K562 (cell line): ENCODE measurements at regions not wholly inside any gene's neighbourhood (a gene's known extent, or its start where the extent isn't known, plus 50 kb on each side); places are given as distances from the start of the nearest gene placed in this dataset.

ENCODE experiments used
- ARID1B ChIP-seq: fragments of 450-650 bp; IDR thresholded peaks from 2 replicates; pipeline ENCODE4 v1.6.1; 2016; ENCODE audit warnings: antibody characterized with exemption, mild to moderate bottlenecking, inconsistent platforms
- BMI1 ChIP-seq: fragments of 150-350 bp; IDR thresholded peaks from 2 replicates; pipeline ENCODE4 v1.6.1; 2014; ENCODE audit warnings: low read length
- NRF1 ChIP-seq, 2 experiments: fragments of 450-650 bp; IDR thresholded peaks in 1 of 2; conservative IDR thresholded peaks in 1 of 2; 2 replicates each; pipeline ENCODE4 v1.6.1; 2014; ENCODE audit warnings: mild to moderate bottlenecking in 2 of 2
- PYGO2 ChIP-seq: fragments of 450-650 bp; IDR thresholded peaks from 2 replicates; pipeline ENCODE4 v1.6.1; 2016; ENCODE audit warnings: mild to moderate bottlenecking, missing genetic modification characterization, moderate library complexity, missing compliant biosample characterization
- RAD21 ChIP-seq, 2 experiments: fragments of 250-450 bp in 1 of 2; fragments of 450-650 bp in 1 of 2; sonication (Bioruptor Pico) in 1 of 2; formaldehyde crosslinking in 1 of 2; IDR thresholded peaks in 1 of 2; conservative IDR thresholded peaks in 1 of 2; 2 replicates each; pipeline versions ENCODE4 v1.4.0 to v1.8.0; 2020 to 2022; ENCODE audit warnings: mild to moderate bottlenecking in 2 of 2, moderate library complexity in 1 of 2
- SMC3 ChIP-seq: conservative IDR thresholded peaks from 2 replicates; pipeline ENCODE4 v1.6.1; 2011; ENCODE audit warnings: low read depth, low read length, improper control_type of control experiment; ENCODE audit not compliant: insufficient read depth
- TAL1 ChIP-seq: fragments of 450-650 bp; IDR thresholded peaks from 2 replicates; pipeline ENCODE4 v1.6.1; 2016; ENCODE audit warnings: mild to moderate bottlenecking
- XRCC5 ChIP-seq: fragments of 200-400 bp; formaldehyde crosslinking; IDR thresholded peaks from 2 replicates; pipeline ENCODE4 v1.6.1; 2017; ENCODE audit warnings: low read depth, mild to moderate bottlenecking, low read length
- ZNF551 ChIP-seq: fragments of 250-450 bp; sonication (Bioruptor Pico); IDR thresholded peaks from 2 replicates; pipeline ENCODE4 v1.5.0; 2021; ENCODE audit warnings: mild to moderate bottlenecking, moderate library complexity
- ZSCAN32 ChIP-seq: fragments of 450-650 bp; formaldehyde crosslinking; IDR thresholded peaks from 2 replicates; pipeline ENCODE4 v1.4.0; 2020; ENCODE audit warnings: mild to moderate bottlenecking, moderate library complexity
- TF ChIP-seq, protein P1 (sequence below): fragments of 450-650 bp; IDR thresholded peaks from 2 replicates; pipeline ENCODE4 v1.6.1; 2016; ENCODE audit warnings: low read depth
- TF ChIP-seq, protein P2 (sequence below): fragments of 450-650 bp; formaldehyde crosslinking; IDR thresholded peaks from 2 replicates; pipeline ENCODE4 v1.4.0; 2020; ENCODE audit warnings: mild to moderate bottlenecking, moderate library complexity
- TF ChIP-seq, protein P3 (sequence below): fragments of 450-650 bp; IDR thresholded peaks from 2 replicates; pipeline ENCODE4 v1.6.1; 2014; ENCODE audit warnings: low read depth, mild to moderate bottlenecking, moderate library complexity, borderline replicate concordance
- TF ChIP-seq, protein P4 (sequence below), 2 experiments: fragments of 200-800 bp in 1 of 2; sonication (Bioruptor generic) in 1 of 2; sonication (generic) in 1 of 2; formaldehyde crosslinking in 1 of 2; IDR thresholded peaks in 1 of 2; conservative IDR thresholded peaks in 1 of 2; 2 replicates each; pipeline versions ENCODE4 v1.5.0 to v1.6.1; 2016 to 2020; ENCODE audit warnings: missing compliant biosample characterization in 1 of 2, missing genetic modification characterization in 1 of 2, missing genetic modification reagents in 1 of 2

DNA sequence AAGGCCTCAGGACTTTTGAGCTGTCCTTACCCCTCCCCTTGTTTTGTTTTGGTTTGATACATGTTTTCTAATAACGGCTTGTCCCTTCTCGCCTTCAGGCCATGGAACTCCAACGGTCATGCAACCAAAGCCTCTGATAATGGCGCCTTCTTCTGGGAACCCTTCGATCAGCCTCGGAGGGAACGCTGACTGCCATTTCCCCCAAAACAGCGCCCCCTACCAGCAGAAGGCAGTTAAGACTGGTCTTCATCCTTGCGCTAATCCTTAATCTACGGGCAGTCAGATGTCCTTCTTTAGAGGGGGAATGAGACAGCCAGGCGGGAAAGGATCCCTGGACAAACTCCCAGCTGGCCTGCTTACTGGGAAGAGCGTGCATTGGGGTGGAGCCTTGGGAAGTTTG is 276.6 kb downstream of the ICE1 start (continued):
- TF ChIP-seq, protein P1, sequence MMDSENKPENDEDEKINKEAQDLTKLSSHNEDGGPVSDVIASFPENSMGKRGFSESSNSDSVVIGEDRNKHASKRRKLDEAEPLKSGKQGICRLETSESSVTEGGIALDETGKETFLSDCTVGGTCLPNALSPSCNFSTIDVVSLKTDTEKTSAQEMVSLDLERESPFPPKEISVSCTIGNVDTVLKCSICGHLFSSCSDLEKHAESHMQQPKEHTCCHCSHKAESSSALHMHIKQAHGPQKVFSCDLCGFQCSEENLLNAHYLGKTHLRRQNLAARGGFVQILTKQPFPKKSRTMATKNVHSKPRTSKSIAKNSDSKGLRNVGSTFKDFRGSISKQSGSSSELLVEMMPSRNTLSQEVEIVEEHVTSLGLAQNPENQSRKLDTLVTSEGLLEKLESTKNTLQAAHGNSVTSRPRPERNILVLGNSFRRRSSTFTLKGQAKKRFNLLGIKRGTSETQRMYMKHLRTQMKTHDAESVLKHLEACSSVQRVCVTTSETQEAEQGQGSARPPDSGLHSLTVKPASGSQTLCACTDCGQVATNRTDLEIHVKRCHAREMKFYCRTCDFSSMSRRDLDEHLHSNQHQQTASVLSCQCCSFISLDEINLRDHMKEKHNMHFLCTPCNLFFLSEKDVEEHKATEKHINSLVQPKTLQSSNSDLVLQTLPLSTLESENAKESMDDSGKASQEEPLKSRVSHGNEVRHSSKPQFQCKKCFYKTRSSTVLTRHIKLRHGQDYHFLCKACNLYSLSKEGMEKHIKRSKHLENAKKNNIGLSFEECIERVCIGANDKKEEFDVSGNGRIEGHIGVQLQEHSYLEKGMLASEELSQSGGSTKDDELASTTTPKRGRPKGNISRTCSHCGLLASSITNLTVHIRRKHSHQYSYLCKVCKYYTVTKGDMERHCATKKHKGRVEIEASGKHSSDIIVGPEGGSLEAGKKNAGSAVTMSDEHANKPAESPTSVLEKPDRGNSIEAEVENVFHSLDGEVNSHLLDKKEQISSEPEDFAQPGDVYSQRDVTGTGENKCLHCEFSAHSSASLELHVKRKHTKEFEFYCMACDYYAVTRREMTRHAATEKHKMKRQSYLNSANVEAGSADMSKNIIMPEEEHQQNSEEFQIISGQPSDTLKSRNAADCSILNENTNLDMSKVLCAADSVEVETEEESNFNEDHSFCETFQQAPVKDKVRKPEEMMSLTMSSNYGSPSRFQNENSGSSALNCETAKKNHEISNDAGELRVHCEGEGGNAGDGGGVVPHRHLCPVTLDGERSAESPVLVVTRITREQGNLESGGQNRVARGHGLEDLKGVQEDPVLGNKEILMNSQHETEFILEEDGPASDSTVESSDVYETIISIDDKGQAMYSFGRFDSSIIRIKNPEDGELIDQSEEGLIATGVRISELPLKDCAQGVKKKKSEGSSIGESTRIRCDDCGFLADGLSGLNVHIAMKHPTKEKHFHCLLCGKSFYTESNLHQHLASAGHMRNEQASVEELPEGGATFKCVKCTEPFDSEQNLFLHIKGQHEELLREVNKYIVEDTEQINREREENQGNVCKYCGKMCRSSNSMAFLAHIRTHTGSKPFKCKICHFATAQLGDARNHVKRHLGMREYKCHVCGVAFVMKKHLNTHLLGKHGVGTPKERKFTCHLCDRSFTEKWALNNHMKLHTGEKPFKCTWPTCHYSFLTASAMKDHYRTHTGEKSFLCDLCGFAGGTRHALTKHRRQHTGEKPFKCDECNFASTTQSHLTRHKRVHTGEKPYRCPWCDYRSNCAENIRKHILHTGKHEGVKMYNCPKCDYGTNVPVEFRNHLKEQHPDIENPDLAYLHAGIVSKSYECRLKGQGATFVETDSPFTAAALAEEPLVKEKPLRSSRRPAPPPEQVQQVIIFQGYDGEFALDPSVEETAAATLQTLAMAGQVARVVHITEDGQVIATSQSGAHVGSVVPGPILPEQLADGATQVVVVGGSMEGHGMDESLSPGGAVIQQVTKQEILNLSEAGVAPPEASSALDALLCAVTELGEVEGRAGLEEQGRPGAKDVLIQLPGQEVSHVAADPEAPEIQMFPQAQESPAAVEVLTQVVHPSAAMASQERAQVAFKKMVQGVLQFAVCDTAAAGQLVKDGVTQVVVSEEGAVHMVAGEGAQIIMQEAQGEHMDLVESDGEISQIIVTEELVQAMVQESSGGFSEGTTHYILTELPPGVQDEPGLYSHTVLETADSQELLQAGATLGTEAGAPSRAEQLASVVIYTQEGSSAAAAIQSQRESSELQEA = no peak
- TF ChIP-seq SMC3 (0 out of 2 replicates have a peak, but pooled peaks have one; percentile 41), ZSCAN32 (no peak), NRF1 (conservative IDR thresholded peaks at IDR 0.05 in 1 of 2, IDR thresholded peaks at IDR 0.05 in 1 of 2) (no peak), TAL1 (no peak), RAD21 (CRISPR knock-in tag; conservative IDR thresholded peaks at IDR 0.05 in 1 of 2, IDR thresholded peaks at IDR 0.05 in 1 of 2) (peak; percentile 71 to 73), XRCC5 (no peak), PYGO2 (tag) (no peak), ARID1B (no peak), BMI1 (no peak), ZNF551 (CRISPR knock-in tag) (no peak)
- TF ChIP-seq, protein P2, sequence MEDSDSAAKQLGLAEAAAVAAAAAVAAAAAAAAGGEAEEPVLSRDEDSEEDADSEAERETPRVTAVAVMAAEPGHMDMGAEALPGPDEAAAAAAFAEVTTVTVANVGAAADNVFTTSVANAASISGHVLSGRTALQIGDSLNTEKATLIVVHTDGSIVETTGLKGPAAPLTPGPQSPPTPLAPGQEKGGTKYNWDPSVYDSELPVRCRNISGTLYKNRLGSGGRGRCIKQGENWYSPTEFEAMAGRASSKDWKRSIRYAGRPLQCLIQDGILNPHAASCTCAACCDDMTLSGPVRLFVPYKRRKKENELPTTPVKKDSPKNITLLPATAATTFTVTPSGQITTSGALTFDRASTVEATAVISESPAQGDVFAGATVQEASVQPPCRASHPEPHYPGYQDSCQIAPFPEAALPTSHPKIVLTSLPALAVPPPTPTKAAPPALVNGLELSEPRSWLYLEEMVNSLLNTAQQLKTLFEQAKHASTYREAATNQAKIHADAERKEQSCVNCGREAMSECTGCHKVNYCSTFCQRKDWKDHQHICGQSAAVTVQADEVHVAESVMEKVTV (CRISPR knock-in tag) = peak; percentile 53; the same call in 1 of the 2 replicates
- TF ChIP-seq, protein P3, sequence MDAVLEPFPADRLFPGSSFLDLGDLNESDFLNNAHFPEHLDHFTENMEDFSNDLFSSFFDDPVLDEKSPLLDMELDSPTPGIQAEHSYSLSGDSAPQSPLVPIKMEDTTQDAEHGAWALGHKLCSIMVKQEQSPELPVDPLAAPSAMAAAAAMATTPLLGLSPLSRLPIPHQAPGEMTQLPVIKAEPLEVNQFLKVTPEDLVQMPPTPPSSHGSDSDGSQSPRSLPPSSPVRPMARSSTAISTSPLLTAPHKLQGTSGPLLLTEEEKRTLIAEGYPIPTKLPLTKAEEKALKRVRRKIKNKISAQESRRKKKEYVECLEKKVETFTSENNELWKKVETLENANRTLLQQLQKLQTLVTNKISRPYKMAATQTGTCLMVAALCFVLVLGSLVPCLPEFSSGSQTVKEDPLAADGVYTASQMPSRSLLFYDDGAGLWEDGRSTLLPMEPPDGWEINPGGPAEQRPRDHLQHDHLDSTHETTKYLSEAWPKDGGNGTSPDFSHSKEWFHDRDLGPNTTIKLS = no peak
- TF ChIP-seq, protein P4, sequence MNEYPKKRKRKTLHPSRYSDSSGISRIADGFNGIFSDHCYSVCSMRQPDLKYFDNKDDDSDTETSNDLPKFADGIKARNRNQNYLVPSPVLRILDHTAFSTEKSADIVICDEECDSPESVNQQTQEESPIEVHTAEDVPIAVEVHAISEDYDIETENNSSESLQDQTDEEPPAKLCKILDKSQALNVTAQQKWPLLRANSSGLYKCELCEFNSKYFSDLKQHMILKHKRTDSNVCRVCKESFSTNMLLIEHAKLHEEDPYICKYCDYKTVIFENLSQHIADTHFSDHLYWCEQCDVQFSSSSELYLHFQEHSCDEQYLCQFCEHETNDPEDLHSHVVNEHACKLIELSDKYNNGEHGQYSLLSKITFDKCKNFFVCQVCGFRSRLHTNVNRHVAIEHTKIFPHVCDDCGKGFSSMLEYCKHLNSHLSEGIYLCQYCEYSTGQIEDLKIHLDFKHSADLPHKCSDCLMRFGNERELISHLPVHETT (CRISPR knock-in tag; conservative IDR thresholded peaks at IDR 0.05 in 1 of 2, IDR thresholded peaks at IDR 0.05 in 1 of 2) = no peak
